ENCODE measurements at regions not wholly inside any gene's neighbourhood (a gene's known extent, or its start where the extent isn't known, plus 50 kb on each side); places are given as distances from the start of the nearest gene placed in this dataset.

DNA sequence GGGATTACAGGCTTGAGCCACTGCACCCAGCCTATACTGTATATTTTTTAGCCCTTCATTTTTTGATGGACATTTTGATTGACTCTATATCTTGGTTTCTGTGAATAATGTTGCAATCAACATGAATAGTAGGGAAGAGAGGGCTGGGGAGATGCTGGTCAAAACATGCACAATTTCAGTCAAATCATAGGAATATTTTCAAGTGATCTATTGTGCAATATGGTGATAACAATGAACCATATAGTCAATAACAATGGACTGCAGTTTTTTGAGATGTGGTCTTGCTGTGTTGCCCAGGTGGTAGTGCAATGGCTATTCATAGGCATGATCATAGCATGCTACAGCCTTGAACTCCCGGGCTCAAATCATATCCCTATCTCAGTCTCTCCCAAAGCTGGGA lies 264.7 kb upstream of the TMEFF2 start:
- no peaks in the 10 kb centered on the region for H3F3A ChIP-seq (ENCODE audit: low read depth)
- H3K79me2 ChIP-seq (ENCODE audit: insufficient read depth, low read length), result no peaks in the 10 kb centered on the region
- H4K20me1 ChIP-seq (ENCODE audit: insufficient read depth, low read length, poor library complexity, severe bottlenecking), result no peaks in the 10 kb centered on the region
- H3K4me3 ChIP-seq (ENCODE audit: low read length, poor library complexity, severe bottlenecking), result no peak overlapping the region
- no peaks in the 10 kb centered on the region for H3K4me1 ChIP-seq (ENCODE audit: insufficient read depth, low read length, poor library complexity, severe bottlenecking)
- no peak overlapping the region for H2AFZ ChIP-seq (ENCODE audit: low read length)
- no peaks in the 10 kb centered on the region for H3K9me3 ChIP-seq (ENCODE audit: insufficient read depth, low read depth, low read length)
- H3K27me3 ChIP-seq (ENCODE audit: insufficient read depth, low read length, poor library complexity, severe bottlenecking), result no peaks in the 10 kb centered on the region
- no peaks in the 10 kb centered on the region for H3K9me2 ChIP-seq (replicated peaks; ENCODE audit: low read depth, low read length)
- TF ChIP-seq EZH2phosphoT487 (IDR thresholded peaks at IDR 0.05; ENCODE audit: borderline replicate concordance), result no peak
- TF ChIP-seq, protein P1, sequence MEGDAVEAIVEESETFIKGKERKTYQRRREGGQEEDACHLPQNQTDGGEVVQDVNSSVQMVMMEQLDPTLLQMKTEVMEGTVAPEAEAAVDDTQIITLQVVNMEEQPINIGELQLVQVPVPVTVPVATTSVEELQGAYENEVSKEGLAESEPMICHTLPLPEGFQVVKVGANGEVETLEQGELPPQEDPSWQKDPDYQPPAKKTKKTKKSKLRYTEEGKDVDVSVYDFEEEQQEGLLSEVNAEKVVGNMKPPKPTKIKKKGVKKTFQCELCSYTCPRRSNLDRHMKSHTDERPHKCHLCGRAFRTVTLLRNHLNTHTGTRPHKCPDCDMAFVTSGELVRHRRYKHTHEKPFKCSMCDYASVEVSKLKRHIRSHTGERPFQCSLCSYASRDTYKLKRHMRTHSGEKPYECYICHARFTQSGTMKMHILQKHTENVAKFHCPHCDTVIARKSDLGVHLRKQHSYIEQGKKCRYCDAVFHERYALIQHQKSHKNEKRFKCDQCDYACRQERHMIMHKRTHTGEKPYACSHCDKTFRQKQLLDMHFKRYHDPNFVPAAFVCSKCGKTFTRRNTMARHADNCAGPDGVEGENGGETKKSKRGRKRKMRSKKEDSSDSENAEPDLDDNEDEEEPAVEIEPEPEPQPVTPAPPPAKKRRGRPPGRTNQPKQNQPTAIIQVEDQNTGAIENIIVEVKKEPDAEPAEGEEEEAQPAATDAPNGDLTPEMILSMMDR (conservative IDR thresholded peaks at IDR 0.05; ENCODE audit: low read length), result no peak
- no peak overlapping the region for H3K4me2 ChIP-seq (ENCODE audit: low read depth, low read length, poor library complexity, severe bottlenecking)
- H3K36me3 ChIP-seq (ENCODE audit: insufficient read depth, low read length), result no peaks in the 10 kb centered on the region
- H3K9ac ChIP-seq (ENCODE audit: low read depth, low read length, poor library complexity, severe bottlenecking), result no peak overlapping the region

DNA sequence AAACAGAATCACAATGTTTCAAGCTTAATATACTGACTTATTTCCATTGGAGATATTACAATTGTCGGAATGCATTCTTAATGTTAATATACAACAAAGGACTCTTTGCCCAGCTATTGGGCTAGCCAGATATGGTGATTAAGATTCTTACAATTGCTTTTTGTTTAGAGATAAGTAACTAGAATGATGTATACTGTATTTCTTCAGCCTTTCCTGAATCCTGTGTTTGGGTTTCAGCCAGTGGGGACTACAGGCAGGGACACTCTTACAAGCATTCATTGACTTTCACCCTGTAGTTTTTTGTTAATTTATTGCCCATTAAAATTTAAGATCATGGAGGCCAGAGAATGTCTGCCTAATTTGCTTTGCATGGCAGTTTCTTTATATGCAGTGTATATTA lies 254.1 kb upstream of the TMEFF2 start:
- Histone ChIP-seq H3K9ac (ENCODE audit: low read depth, low read length, poor library complexity, severe bottlenecking) (no peak overlapping the region), H3K27me3 (ENCODE audit: insufficient read depth, low read length, poor library complexity, severe bottlenecking) (no peaks in the 10 kb centered on the region), H3K4me3 (ENCODE audit: low read length, poor library complexity, severe bottlenecking) (no peak overlapping the region), H3K4me1 (ENCODE audit: insufficient read depth, low read length, poor library complexity, severe bottlenecking) (no peaks in the 10 kb centered on the region), H3K9me3 (ENCODE audit: insufficient read depth, low read depth, low read length) (no peaks in the 10 kb centered on the region), H3K4me2 (ENCODE audit: low read depth, low read length, poor library complexity, severe bottlenecking) (no peak overlapping the region), H3K9me2 (replicated peaks; ENCODE audit: low read depth, low read length) (no peaks in the 10 kb centered on the region), H3K79me2 (ENCODE audit: insufficient read depth, low read length) (no peaks in the 10 kb centered on the region), H3F3A (ENCODE audit: low read depth) (no peaks in the 10 kb centered on the region), H4K20me1 (ENCODE audit: insufficient read depth, low read length, poor library complexity, severe bottlenecking) (no peaks in the 10 kb centered on the region), H2AFZ (ENCODE audit: low read length) (no peak overlapping the region), H3K36me3 (ENCODE audit: insufficient read depth, low read length) (no peaks in the 10 kb centered on the region)
- TF ChIP-seq EZH2phosphoT487 (IDR thresholded peaks at IDR 0.05; ENCODE audit: borderline replicate concordance), result no peak

DNA sequence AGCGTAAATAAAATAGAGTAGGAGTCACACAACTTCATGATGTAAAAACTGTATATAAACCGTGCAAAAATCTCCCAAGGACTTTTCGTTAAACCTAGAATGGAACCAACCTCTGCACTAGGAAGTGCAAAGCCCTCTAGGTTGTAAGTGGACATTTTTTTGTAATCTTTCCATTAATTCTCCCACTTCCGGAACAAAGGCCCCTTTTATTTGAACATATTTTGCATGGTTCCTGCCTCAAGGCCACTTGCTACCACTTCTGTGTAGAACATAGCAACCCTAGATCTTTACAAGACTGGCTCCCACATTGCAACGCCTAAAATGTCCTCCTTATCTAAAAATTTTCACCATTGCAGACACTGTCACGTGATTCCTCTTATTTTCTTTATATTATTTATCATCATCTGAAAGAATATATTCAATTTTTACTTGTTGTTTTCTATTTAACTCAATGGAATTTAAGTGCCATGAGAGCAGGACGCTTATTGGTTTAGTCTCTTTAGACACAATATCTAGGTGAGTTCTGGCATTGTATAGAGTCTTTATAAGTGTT lies 249.6 kb upstream of the TMEFF2 start:
- H3K36me3 ChIP-seq (ENCODE audit: insufficient read depth, low read length), result no peaks in the 10 kb centered on the region
- H3K4me2 ChIP-seq (ENCODE audit: low read depth, low read length, poor library complexity, severe bottlenecking), result no peak overlapping the region
- H3K79me2 ChIP-seq (ENCODE audit: insufficient read depth, low read length), result no peaks in the 10 kb centered on the region
- H3K27me3 ChIP-seq (ENCODE audit: insufficient read depth, low read length, poor library complexity, severe bottlenecking), result no peaks in the 10 kb centered on the region
- no peaks in the 10 kb centered on the region for H3K9me2 ChIP-seq (replicated peaks; ENCODE audit: low read depth, low read length)
- H3K9me3 ChIP-seq (ENCODE audit: insufficient read depth, low read depth, low read length), result no peaks in the 10 kb centered on the region
- H3K4me3 ChIP-seq (ENCODE audit: low read length, poor library complexity, severe bottlenecking), result no peak overlapping the region
- H2AFZ ChIP-seq (ENCODE audit: low read length), result no peak overlapping the region
- H3F3A ChIP-seq (ENCODE audit: low read depth), result no peaks in the 10 kb centered on the region
- H4K20me1 ChIP-seq (ENCODE audit: insufficient read depth, low read length, poor library complexity, severe bottlenecking), result no peaks in the 10 kb centered on the region
- H3K4me1 ChIP-seq (ENCODE audit: insufficient read depth, low read length, poor library complexity, severe bottlenecking), result no peaks in the 10 kb centered on the region
- TF ChIP-seq EZH2phosphoT487 (IDR thresholded peaks at IDR 0.05; ENCODE audit: borderline replicate concordance), result no peak
- TF ChIP-seq, protein P1 (conservative IDR thresholded peaks at IDR 0.05; ENCODE audit: low read length), result no peak
- no peak overlapping the region for H3K9ac ChIP-seq (ENCODE audit: low read depth, low read length, poor library complexity, severe bottlenecking)

- Histone ChIP-seq H3K9ac (ENCODE audit: low read depth, low read length, poor library complexity, severe bottlenecking) (no peak overlapping the region), H3K4me1 (ENCODE audit: insufficient read depth, low read length, poor library complexity, severe bottlenecking) (no peaks in the 10 kb centered on the region), H3K9me3 (ENCODE audit: insufficient read depth, low read depth, low read length) (no peaks in the 10 kb centered on the region), H3K27me3 (ENCODE audit: insufficient read depth, low read length, poor library complexity, severe bottlenecking) (no peaks in the 10 kb centered on the region), H2AFZ (ENCODE audit: low read length) (no peak overlapping the region), H3K9me2 (replicated peaks; ENCODE audit: low read depth, low read length) (no peaks in the 10 kb centered on the region), H3K36me3 (ENCODE audit: insufficient read depth, low read length) (no peaks in the 10 kb centered on the region), H3K4me3 (ENCODE audit: low read length, poor library complexity, severe bottlenecking) (no peak overlapping the region), H3K79me2 (ENCODE audit: insufficient read depth, low read length) (no peaks in the 10 kb centered on the region), H3F3A (ENCODE audit: low read depth) (no peaks in the 10 kb centered on the region), H4K20me1 (ENCODE audit: insufficient read depth, low read length, poor library complexity, severe bottlenecking) (no peaks in the 10 kb centered on the region), H3K4me2 (ENCODE audit: low read depth, low read length, poor library complexity, severe bottlenecking) (no peak overlapping the region)
- TF ChIP-seq EZH2phosphoT487 (IDR thresholded peaks at IDR 0.05; ENCODE audit: borderline replicate concordance), result no peak
- TF ChIP-seq, protein P1 (conservative IDR thresholded peaks at IDR 0.05; ENCODE audit: low read length), result no peak
These were observed 249.1 kb upstream of the TMEFF2 start for GRCh38 chr2:192443831-192444230.
